ENCODE measurements at regions not wholly inside any gene's neighbourhood (a gene's known extent, or its start where the extent isn't known, plus 50 kb on each side); places are given as distances from the start of the nearest gene placed in this dataset.
"Not testable (repeated sequence)": the region's sequence is repeated elsewhere in the genome, so short reads cannot be mapped to it uniquely, and the experiment has no call there.

DNA sequence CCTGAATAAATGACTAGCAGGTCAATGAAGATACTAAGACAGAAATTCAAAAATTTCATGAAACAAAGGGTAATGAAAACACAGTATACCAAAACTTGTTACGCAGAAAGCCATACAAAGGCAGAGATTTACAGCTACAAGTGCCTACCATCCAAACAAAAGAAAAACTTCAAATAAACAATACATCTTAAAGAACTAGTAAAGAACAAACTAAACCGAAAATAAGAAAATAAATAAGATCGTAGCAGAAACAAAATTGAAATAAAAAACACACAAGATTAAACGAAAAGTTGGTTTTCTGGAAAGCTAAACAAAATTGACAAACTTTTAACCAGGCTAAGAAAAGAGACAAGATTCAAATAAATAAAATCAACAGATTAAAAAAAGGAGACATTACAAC is 51.5 kb downstream of the VPREB1 start:
- DNase-seq = not testable (repeated sequence)

DNA sequence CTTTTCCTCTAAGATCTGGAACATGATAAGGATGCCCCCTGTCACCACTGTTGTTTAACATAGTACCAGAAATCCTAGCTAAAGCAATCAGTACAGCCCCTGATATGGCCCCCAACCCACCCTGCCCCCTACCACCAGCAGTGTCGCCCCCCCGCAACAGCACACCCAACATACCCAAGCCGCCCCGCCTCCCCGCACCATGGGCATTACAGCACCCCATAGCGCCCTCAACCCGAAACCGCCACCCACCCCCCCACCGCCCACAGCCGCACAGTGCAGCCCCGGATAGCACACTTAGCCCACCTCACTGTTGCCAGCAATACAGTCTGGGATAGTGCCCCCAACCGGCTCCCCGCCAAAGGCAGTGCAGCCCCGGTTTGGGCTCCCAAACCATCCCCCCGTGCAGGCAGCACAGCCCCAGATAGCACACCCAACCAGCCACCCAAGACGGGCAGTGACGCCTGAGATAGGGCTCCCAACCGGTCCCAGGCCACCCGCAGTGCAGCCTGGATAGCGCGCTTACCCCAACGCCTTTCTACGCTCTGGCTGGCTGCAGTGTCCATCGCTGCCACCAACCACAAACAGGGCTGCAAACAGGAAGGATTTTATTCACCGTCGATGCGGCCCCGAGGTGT is 52.7 kb downstream of the VPREB1 start:
- DNase-seq = not testable (repeated sequence)

DNA sequence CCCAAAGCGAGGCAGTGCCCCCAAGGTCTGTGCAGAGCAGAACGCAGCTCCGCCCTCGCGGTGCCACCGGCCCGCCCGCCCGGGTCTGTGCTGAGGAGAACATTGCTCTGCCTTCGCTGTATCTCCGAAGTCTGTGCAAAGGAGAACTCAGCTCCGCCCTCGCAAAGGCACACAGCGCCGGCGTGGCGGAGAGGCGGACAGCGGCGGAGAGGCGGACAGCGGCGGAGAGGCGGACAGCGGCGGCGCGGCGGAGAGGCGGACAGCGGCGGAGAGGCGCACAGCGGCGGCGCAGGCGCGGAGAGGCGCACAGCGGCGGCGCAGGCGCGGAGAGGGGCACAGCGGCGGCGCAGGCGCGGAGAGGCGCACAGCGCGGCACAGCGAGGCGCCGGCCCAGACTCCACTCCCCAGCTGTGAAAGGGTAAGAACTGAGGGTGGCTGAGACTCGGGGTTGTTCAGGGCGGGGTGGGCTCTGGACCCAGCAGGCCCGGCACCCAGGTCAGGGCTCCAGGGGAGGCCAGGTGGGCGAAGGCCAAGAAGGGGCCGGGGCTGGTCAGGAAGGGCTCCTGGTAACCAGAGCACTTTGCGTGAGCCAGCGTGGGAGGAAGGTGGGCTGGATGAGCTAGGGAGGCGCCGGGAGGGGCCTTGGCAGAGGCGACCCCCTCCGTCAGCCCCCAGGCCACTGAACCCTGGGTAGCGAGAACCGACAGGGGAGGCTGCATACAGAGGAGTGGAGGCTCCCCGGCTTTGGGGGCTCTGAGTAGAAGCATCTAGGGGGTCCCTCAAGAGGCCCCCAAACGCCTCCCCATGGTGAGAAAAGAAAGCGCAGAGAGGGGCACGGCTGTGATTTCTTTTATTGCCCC is 53.4 kb downstream of the VPREB1 start:
- peak; percentile 56 for DNase-seq

DNA sequence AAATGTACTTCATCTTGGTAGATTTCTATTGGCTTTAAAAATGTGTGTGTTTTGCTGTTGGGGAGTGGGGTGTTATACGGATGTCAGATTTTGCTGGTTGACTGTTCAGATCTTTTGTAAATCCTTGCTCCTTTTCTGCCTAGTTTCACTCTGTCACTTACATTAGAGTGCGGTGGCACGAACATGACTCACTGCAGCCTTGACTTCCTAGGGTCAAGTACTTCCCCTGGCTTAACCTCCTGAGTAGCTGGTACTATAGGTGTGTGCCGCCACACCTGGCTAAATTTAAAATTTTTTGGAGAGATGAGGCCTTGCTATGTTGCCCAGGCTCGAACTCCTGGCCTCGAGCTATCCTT is 54.0 kb downstream of the VPREB1 start:
- DNase-seq = not testable (repeated sequence)

DNA sequence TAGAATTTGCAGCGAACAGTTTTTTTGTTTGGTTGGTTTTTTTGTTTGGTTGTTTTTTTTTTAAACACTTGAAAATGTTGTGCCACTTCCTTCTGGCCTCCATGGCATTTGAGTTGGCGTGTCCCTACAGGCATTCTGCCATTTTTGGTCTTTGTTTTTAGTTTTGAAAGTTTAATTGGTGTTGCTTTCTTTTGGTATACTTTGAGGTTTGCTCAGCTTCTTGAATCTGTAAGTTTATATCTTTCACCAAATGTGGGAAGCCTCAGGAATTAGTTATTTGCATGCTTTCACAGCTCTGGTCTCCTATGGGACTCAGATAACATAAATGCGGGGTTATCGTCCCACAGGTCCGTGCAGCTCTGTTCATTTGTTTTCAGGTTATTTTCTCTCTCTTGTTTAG is 55.9 kb downstream of the VPREB1 start:
- DNase-seq = not testable (repeated sequence)

DNA sequence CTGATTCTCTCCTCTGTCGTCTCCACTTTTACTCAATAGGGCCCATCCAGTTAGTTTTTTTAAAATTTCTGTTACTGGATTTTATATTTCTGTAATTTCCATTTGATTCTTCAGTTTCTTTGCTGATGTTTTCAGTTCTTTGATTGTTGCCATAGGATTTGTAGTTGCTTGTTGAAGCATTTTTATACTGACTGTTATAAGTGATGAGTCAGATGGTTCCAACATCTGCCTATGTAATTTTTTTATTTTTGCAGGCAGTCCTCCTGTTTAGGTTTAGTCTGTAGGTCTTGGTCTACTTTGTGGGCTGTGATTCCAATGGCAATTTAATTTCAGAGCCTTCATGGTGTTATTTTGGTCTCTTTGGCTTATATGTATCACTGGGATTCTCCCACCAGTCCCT is 56.4 kb downstream of the VPREB1 start:
- not testable (repeated sequence) for DNase-seq

DNA sequence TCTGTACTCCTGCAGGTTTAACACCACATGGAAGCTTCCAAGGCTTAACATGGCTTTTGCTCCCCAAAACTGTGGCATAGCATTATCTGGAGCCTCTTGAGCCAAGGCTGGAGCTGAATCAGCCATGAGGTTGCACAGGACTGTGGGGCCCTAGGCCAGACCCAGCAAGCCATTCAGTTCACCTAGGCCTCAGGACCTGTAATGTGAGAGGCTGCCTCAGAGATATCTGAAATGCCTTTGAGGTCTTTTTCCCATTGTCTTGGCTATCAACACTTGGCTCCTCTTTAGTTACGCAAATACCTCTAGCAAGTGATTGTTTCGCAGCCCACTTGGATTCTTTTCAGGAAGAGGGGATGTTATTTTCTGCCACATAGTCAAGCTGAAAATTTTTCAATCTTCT is 72.0 kb downstream of the VPREB1 start:
- no peak for DNase-seq

DNA sequence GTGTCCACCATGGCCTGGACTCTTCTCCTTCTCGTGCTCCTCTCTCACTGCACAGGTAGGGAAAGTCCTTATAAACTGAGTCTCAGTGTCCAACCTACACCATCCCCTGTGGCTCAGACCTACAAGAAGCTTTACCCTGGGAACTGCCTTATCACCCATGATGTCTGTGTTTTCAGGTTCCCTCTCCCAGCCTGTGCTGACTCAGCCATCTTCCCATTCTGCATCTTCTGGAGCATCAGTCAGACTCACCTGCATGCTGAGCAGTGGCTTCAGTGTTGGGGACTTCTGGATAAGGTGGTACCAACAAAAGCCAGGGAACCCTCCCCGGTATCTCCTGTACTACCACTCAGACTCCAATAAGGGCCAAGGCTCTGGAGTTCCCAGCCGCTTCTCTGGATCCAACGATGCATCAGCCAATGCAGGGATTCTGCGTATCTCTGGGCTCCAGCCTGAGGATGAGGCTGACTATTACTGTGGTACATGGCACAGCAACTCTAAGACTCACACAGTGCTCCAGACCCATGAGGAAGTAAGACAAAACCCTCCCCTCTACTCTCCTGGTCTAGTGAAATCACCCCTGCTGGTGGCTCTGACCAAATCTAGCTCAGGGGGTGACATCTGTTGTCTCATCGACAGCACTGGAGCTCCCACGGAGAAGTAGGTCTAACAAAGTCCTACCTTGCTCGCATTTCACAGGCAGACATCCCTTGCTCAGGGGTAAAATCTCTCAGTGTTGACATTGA is 74.3 kb downstream of the VPREB1 start:
- no peak for DNase-seq

DNA sequence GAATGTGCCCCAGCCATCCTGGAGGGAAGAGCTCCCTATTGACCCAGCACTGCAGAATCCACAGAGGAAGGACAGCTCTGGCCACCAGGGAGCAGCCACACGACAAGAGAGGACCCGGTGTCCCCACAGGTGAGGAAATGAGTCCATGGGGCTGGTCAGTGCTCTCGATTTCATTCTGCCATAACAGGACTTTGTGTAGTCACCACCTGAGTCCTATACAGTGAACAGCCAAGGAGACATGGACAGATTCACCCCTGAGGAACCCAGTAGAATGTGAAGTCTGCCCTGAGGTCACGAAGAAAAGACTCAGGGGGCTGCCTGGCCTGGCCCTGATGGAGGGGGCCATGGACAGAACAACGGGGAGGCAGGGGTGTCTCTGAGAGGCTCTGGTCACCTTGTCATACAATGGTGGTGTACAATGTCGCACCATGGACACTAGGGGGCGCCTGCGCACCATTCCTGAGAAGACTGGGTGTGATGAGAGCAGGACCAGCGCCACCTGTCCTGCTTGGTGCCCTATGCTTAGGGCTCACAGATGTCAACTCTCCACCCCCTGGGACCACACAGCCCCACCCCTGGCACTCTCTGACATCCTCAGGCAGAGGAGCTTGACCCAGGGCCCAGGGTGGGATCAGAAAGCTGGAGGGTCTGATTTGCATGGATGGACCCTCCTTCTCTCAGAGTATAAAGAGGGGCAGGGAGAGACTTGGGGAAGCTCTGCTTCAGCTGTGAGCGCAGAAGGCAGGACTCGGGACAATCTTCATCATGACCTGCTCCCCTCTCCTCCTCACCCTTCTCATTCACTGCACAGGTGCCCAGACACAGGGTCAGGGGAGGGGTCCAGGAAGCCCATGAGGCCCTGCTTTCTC is 77.4 kb downstream of the VPREB1 start:
- DNase-seq = peak; percentile 61

DNA sequence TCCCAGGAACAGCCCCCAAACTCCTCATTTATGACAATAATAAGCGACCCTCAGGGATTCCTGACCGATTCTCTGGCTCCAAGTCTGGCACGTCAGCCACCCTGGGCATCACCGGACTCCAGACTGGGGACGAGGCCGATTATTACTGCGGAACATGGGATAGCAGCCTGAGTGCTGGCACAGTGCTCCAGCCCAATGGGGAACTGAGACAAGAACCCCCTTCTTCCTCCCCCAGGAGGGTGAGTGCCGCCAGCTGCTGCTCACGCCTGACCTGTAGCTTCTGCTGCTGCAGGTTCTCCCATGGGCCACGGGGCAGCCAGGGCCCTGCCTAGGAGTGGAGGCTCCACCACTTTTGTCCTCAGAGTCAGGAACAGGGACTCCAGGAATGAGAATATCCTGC is 78.2 kb downstream of the VPREB1 start:
- no peak for DNase-seq

DNA sequence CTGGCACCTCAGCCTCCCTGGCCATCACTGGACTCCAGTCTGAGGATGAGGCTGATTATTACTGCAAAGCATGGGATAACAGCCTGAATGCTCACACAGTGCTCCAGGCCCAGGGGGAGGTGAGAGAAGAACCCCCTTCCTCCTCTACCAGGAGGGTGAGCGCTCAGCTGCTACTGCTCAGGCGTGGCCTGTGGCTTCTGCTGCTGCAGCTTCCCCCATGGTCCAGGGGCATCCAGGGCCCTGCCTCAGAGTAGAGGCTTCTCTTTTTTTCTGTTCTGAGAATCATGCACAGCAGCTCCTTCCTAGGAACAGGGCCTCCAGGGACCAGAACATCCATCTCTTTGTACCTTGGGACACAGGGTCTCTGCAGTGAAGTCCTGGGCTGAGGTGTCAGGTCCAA is 83.1 kb downstream of the VPREB1 start:
- DNase-seq = no peak

DNA sequence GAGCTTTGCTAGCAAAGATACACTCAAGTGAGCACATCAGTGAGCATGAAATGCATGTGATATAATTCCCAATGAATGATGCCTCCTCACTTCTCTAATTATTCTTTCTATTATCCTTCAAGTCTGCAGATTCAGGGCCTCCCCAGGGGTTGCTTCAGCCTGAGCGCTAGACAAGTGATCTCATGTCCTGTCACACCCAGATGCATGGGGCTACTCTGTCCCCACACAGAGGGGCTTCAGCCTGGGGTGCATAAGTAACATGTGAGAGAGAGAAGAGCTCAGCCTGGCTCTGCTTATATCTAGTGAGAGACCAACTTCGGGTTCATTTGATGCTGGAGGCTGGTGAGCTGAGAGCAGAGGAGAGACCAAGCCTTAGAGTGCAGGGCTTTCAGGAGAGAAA is 85.2 kb downstream of the VPREB1 start:
- DNase-seq = no peak

DNA sequence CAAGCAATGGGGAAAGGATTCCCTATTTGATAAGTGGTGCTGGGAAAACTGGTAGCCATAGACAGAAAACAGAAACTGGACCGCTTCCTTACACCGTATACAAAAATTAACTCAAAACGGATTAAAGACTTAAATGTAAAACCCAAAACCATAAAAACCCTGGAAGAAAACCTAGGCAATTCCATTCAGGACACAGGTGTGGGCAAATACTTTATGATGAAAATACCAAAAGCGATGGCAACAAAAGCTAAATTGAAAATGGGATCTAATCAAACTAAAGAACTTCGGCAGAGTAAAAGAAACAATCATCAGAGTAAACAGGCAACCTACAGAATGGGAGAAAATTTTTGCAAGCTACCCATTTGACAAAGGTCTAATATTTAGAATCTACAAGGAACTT is 91.1 kb downstream of the VPREB1 start:
- not testable (repeated sequence) for DNase-seq

DNA sequence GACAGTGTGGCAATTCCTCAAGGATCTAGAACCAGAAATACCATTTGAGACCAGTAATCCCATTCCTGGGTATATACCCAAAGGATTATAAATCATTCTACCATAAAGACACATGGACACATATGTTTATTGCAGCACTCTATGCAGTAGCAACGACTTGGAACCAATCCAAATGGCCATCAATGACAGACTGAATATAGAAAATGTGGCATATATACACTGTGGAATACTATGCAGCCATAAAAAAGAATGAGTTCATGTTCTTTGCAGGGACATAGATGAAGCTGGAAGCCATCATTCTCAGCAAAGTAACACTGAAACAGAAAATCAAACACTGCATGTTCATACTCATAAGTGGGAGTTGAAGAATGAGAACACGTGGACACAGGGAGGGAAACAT is 91.7 kb downstream of the VPREB1 start:
- not testable (repeated sequence) for DNase-seq

DNA sequence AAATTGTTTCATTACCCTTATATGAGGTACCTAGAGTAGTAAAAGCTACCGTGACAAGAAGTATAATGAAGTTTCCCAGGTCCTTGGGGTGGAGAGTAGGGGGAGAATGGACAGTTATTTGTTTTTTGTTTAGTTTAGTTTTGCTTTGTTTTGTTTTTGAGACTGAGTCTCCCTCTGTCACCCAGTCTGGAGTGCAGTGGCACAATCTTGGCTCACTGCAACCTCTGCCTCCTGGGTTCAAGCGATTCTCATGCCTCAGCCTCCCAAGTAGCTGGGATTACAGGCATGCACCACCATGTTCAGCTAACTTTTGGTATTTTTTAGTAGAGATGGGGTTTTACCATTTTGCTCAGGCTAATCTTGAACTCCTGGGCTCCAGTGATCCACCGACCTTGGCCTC is 94.2 kb downstream of the VPREB1 start:
- DNase-seq = not testable (repeated sequence)

DNA sequence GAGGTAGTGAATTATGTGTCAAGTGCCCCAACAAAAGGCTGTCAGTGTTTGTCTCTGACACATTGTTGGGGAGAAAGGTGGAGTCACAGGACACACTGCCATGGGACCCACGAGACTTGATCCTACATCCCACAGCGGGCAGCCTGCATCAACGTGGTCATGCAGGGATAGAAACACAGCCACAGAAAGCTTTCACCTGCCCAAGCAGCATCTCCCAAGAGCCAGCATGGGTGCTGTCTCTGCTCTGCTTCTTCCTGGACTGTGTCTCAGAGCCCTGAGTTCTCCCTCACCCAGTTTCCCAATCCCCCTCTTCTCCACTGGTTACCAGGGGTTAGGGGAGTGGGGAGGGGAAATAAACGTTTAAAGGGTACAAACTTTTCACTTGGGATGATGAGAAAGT is 97.2 kb downstream of the VPREB1 start:
- DNase-seq = no peak

DNA sequence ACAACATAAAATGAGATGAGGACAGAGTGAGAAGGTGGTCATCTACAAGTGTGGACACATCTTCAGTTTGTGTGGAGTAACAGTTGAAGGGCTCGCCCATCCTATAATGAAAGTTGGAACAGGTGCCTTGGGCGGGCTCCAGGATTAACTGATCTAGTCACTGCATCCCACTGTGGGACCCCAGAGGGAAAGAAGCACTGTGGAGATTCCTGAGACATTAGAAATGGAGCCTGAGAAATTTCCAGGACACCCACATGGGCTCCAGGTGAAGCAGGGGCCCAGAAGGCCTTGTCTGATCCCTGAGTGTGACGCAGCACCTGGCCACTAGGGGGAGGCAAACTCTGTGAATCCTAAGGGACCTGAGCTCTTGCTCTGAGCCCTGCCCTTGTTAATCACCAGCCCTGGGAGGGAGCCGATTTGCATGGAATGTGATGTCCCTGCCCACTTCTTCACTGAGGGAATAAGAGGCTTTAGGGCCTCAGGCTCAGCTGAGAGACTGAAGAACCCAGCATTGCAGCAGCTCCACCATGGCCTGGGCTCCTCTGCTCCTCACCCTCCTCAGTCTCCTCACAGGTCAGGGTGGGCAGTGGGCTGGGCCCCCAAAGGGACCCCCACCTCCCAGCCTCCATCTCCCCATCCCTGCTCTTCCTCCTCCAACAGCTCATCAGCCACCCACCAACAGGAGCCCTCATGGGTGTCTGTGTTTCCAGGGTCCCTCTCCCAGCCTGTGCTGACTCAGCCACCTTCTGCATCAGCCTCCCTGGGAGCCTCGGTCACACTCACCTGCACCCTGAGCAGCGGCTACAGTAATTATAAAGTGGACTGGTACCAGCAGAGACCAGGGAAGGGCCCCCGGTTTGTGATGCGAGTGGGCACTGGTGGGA is 98.4 kb downstream of the VPREB1 start:
- DNase-seq = peak; percentile 31

DNA sequence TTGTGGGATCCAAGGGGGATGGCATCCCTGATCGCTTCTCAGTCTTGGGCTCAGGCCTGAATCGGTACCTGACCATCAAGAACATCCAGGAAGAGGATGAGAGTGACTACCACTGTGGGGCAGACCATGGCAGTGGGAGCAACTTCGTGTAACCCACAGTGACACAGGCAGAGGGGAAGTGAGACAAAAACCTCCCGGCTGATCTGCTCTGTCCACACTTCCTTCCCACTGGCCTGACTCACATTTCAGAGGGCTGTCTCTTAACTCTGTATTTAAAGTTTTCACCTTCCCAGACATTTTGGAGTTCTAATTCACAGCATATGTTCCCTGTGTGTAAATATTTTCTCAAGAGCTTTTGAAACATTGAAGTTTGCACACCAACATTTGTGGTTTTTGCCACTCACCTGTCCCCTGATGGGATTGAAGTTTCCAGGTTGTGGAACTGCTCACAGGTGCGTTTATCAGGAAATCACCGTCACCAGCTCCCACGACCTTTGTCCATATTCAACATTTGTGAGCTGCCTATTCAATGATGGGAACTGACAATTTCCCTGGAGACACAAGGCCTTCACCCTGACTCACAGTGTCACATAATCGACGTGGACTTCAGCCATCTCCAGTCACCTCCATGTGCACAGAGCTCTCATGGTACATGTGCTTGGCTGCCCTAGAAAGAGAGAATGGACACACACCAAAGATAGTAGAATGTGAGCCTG is 99.2 kb downstream of the VPREB1 start:
- no peak for DNase-seq

DNA sequence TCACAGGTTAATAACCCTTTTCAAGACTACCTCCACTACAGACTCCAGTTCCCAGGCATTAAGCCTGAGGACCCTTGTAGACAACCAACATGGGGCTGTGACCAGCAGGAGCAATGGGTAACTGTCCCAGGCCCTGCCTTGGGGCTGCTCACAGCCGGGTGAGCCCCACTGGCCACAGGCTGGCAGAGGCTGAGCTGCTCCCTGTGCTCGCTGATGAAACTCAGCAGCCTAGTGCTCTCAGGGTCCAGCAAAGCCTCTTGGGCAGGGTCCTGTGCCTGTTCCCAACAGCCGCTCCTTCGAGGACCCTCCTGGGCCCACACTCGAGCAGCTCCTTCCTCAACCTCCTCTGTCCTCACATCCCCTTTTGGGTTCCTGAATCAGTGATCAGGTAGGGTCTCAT is 99.8 kb downstream of the VPREB1 start:
- DNase-seq = no peak

DNA sequence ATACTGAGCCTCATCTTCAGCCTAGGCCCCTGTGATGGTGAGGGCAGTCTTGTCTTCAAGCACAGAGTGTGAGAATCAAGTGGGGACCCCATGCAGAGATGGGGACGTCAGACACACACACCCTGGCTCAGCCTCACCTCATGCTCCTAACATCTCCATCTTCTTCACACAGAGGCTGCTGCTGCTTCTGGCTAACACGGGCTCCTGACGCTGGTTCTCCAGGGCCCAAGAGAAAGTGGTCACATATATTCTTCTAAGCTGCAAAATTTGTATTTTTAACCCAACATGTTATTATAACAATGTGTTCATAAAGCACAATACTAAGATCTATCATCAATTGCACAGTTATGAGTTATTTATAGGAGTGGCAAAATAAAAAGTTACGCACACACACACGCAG is 101.2 kb downstream of the VPREB1 start:
- DNase-seq = no peak
